ENCODE measurements at regions not wholly inside any gene's neighbourhood (a gene's known extent, or its start where the extent isn't known, plus 50 kb on each side); places are given as distances from the start of the nearest gene placed in this dataset.
A peak's percentile ranks its signal among the peaks of the same experiment; 100 is the strongest.

DNA sequence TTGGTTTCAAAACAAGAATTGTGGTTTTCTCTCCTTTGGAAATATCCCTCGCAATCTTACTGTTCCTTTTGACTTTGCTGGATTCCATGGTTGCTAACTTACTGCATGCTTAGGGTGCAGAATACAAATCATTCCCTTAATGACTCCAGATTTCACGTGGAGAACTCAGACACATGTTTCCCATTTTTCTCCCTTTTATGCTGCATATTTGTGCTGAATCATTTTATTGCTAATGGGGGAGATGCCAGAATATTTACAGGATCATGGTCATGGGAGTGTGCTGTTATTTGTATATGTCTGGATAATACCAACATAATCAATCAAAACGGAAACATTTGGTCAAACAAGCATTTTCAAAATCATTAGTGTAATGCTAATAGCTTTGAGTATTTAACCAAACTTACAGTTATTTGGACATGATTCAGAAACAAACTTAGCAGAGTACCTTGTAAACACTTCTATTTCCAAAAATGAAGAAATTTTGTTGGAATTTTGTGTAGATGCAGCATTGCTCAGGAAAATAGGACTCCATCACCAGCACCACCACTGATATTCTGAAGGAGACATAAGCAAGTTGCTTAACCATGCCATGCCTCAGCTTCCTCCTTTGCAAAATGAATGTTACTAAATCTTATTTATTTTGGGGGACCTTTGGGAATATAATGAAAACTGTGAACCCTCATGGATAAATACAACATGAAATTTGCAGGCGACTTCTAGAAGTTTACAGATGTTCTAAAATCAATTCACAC is 122.5 kb upstream of the RND3 start:
- TF ChIP-seq, protein P1, sequence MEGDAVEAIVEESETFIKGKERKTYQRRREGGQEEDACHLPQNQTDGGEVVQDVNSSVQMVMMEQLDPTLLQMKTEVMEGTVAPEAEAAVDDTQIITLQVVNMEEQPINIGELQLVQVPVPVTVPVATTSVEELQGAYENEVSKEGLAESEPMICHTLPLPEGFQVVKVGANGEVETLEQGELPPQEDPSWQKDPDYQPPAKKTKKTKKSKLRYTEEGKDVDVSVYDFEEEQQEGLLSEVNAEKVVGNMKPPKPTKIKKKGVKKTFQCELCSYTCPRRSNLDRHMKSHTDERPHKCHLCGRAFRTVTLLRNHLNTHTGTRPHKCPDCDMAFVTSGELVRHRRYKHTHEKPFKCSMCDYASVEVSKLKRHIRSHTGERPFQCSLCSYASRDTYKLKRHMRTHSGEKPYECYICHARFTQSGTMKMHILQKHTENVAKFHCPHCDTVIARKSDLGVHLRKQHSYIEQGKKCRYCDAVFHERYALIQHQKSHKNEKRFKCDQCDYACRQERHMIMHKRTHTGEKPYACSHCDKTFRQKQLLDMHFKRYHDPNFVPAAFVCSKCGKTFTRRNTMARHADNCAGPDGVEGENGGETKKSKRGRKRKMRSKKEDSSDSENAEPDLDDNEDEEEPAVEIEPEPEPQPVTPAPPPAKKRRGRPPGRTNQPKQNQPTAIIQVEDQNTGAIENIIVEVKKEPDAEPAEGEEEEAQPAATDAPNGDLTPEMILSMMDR (IDR thresholded peaks at IDR 0.05), result no peak

GRCh38 chr2:150608341-150608740 is 120.9 kb upstream of the RND3 start:
- TF ChIP-seq, protein P1 (IDR thresholded peaks at IDR 0.05), result no peak

GRCh38 chr2:150607390-150607811 is 119.9 kb upstream of the RND3 start:
- TF ChIP-seq, protein P1 (IDR thresholded peaks at IDR 0.05), result no peak

DNA sequence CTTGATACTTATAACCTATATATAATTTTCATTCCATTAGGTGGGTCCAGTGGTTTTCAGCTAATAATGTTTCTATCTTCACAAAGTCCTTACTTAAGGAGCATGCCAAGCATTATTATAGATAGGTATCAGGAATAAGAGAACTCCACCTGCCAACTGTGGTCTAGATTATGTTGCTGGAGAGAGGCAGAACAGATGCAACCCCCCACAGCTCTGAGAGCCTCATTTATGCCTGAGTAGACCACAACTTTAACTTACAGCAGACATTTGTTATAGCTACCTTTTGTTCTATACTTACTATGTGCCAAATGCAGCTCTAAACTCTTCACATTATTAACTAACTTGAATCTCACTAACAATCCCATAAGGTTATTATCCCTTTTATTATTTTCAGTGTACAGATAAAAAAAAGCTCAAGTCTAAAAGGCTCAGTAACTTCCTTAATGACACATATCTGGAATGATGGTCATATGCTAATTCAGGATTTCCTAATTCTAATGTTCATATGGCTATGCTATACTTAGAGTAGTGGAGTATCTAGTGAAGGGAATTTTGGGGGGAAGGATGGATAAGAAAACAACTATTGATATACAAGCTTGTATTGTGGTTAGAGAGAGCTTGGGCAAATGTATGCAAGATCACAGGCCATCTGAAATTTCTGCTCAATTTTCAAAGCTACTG is 119.1 kb upstream of the RND3 start:
- TF ChIP-seq, protein P1 (IDR thresholded peaks at IDR 0.05), result no peak

DNA sequence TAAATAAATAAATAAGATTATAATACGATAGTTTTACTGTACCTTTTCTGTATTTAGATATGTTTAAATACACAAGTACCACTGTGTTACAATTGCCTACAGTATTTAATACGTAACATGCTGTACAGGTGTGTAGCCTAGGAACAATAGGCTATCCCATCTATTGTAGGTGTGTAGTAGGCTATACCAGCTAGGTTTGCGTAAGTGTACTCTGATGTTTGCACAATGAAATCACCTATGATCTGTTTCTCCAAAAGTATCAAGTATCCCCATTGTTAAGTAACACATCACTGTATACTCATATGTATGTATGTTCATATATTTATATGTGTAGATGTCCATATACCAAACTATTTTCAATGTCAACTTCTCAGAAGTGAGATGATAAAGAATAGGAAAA is 118.2 kb upstream of the RND3 start:
- TF ChIP-seq, protein P1 (IDR thresholded peaks at IDR 0.05), result no peak

- TF ChIP-seq, protein P1 (IDR thresholded peaks at IDR 0.05), result no peak
Observed at GRCh38 chr2:150601280-150602038, 114.0 kb upstream of the RND3 start.

- TF ChIP-seq, protein P1 (IDR thresholded peaks at IDR 0.05), result peak; percentile 40
Observed at GRCh38 chr2:150599889-150600288, 112.4 kb upstream of the RND3 start.

All from LNCAP (cell line).